GM21528 (cell line): ENCODE measurements at regions not wholly inside any gene's neighbourhood (a gene's known extent, or its start where the extent isn't known, plus 50 kb on each side); places are given as distances from the start of the nearest gene placed in this dataset.
"Not testable (repeated sequence)": the region's sequence is repeated elsewhere in the genome, so short reads cannot be mapped to it uniquely, and the experiment has no call there.

Experiments
- ATAC-seq: cut with Tn5 transposase; IDR thresholded peaks from one replicate; pipeline ENCODE4 v1.9.1; 2021; ENCODE audit warnings: mild to moderate bottlenecking, moderate library complexity; ENCODE audit not compliant: unreplicated experiment, low FRiP score

GRCh38 chr6:85287158-85287557 is 162.7 kb upstream of the NT5E start:
- no peak for ATAC-seq

- not testable (repeated sequence) for ATAC-seq
Observed at GRCh38 chr6:85286507-85286906, 163.4 kb upstream of the NT5E start.

DNA sequence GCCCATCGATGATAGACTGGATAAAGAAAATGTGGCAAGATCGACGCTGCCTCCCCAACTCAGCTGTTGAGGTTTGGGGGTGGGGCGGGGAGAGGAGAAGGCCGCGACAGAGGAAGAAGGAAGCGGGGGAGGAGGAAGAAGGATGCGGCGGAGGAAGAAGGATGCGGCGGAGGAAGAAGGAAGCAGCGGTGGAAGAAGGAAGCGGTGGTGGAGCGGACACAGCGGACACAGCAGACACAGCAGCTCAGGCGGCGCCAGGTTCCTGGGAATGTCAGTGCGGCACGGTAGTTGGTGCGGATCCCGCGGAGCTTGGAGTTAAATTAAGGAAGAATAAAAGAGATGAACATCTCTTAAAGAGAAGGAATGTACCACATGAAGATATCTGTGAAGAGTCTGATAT is 163.9 kb upstream of the NT5E start:
- ATAC-seq: no peak

GRCh38 chr6:85285114-85285513 is 164.8 kb upstream of the NT5E start:
- ATAC-seq: no peak

DNA sequence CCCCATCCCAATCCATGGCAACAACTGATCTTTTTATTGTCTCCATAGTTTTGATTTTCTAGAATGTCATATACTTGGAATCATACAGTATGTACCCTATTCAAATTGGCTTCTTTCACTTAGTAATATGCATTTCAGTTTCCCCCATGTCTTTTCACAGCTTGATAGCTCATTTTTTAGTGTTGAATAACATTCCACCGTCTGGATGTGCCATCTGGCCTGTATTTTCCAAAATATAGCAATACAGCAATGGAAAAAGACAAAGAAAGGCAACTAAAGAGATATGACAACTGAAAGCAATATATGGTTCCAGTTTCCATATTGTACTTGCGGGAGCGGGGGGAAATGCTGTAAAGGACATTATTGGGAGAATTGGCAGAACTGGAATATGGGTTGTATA is 166.4 kb upstream of the NT5E start:
- ATAC-seq: no peak

DNA sequence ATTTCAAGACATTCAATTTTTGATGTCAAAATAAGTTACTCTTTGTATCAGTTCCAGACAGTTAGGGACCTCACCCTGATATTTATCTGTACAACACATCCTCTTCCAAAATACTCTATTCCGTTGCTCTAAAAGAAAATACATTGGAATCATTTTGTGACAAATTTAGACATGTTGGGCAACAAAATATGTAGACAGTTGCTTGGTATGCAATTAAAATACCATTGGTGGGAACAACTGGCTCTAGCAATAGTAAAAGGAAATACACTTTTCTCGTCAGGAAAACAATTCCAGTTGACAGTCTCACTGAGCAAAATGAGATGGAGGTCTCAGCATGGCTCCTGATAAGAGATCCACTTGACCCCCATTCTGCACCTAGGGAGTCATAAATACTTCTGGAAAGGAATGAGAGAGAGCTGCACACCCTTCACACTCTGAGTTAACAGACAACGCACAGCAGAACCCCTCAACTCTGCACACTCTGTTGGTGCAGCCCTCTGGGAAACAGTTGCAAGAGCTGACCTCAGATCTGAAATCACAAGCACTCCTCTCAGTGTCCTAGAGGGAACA is 171.3 kb upstream of the NT5E start:
- no peak for ATAC-seq

DNA sequence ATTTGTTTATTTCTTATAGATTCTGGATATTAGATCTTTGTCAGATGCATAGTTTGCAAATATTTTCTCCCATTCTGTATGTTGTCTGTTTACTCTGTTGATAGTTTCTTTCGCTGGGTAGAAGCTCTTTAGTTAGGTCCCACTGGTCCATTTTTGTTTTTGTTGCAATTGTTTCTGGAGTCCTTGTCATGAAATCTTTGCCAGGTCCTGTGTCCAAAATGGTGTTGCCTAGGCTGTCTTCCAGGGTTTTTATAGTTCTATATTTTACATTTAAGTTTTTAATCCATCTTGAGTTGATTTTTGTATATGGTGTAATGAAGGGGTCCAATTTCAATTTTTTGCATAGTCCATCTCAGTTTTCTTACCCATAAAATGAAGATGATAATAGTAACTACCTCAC is 173.9 kb upstream of the NT5E start:
- not testable (repeated sequence) for ATAC-seq

DNA sequence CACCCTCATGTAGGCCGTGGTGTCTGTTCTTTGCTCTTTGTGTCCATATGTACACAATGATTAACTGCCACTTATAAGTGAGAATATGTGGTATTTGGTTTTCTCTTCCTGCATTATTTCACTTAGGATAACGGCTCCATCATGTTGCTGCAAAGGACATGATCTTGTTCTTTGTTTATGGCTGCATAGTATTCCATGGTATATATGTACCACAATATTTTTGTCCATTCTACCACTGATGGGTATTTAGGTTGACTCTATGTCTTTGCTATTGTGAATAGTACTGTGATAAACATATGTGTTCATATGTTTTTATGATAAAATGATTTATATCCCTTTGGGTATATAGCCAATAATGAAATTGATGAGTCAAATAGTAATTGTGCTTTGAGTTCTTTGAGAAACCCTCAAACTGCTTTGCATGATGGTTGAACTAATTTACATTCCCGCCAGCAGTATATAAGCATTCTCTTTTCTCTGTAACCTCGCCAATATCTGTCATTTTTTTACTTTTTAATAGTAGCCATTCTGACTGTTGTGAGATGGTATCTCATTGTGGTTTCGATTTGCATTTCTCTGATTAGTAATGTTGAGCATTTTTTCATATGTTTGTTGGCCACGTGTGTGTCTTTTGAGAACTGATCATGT is 174.4 kb upstream of the NT5E start:
- ATAC-seq: no peak

DNA sequence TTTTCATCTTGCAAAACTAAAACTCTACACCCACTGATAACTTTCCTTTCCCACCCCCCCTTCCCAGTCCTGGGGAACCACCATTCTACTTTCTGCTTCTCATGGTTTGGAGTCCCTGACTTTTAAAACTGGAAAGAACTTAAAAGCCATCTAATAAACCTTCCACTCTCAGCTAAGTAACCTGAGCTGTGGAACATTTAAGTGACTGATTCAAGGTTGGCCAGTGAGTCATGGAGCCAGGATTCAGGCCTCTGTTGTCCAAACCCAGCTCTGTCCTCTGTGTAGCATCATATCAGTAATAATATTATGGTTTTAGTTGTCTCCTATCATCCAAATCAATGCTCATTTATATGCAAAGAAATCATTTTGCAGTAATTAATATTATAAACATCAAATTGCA is 176.0 kb upstream of the NT5E start:
- ATAC-seq: no peak

GRCh38 chr6:85273046-85273445 is 176.8 kb upstream of the NT5E start:
- no peak for ATAC-seq

GRCh38 chr6:85272592-85272991 is 177.3 kb upstream of the NT5E start:
- no peak for ATAC-seq

DNA sequence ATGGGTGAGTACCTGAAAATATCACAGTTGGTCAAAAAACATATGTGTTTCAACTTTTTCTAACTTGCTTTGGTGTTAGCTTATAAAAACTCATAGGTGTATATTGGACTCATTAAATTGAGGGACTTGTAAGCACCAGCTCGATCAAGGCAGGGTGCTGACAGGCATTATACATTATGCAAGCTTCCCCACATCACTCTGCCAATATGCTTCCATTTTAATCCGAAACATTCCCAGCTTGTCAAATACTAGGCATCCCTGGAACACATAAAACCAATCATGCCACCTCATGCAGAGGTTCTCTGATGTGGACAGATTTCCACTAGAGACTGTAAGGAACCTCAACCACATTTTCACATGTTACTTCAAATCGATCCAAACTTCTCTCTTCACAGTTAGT is 187.3 kb upstream of the NT5E start:
- no peak for ATAC-seq

- no peak for ATAC-seq
Observed at GRCh38 chr6:85261271-85261670, 188.6 kb upstream of the NT5E start.

DNA sequence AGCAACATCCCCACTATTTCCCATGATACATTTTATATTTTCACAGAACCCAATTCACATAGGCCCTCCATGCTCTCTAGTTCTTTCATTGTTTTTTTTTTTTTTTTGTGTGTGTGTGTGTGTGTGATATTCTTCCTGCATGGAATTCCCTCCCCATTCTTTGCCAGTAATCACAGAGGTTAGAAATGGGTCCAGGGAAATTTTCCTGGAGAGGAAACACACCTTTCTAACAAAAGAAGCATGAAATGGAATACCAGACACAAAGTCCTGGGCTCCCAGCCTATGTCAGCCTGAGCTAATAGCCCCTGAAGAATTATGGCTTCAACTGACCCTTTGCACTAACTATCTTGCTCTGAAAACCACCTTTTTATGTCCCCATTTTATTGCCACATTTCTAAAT is 194.2 kb upstream of the NT5E start:
- ATAC-seq: no peak

DNA sequence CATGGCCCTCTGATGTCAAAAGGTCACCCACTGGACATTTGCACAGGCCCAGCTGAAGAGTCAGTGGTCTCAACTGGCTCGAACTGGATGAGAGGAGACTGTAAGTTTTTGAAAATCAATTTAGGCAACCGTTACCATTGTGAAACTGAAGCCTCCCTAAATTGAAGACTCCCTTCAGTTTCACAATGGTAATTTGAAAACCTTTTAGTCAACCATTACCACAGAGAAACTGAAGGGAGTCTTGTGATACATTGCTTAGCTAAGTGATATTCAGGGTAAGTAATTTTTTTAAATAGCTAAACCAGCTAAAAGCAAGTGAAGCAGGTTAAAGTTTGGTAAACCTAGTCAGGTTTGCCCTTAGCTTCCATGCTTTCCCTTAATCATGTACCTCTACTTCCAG is 197.3 kb upstream of the NT5E start:
- ATAC-seq: no peak

GRCh38 chr6:85252085-85252484 is 197.8 kb upstream of the NT5E start:
- no peak for ATAC-seq

DNA sequence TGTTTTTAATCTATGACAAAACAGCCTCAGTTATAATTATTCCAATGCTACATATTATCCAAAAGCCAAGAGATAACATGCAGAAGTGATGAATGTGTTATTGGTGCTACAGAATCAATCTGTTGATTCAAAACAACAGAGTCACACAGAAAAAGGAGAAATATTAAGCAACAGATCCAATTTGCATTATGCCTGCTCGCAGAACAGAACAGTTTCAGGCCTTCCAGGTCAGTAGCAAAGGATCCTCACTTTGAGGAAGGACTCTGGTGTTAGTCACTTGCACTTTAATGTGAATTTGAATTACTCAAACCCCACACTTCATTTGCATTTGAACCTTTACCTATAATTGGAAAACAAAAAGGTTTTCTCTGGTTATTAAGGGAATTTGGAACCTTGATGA is 198.6 kb upstream of the NT5E start:
- ATAC-seq: no peak

- no peak for ATAC-seq
Observed at GRCh38 chr6:85250586-85251220, 199.2 kb upstream of the NT5E start.

GRCh38 chr6:85245004-85245403 is 204.9 kb upstream of the NT5E start:
- no peak for ATAC-seq

GRCh38 chr6:85241498-85242052 is 208.3 kb upstream of the NT5E start:
- no peak for ATAC-seq

DNA sequence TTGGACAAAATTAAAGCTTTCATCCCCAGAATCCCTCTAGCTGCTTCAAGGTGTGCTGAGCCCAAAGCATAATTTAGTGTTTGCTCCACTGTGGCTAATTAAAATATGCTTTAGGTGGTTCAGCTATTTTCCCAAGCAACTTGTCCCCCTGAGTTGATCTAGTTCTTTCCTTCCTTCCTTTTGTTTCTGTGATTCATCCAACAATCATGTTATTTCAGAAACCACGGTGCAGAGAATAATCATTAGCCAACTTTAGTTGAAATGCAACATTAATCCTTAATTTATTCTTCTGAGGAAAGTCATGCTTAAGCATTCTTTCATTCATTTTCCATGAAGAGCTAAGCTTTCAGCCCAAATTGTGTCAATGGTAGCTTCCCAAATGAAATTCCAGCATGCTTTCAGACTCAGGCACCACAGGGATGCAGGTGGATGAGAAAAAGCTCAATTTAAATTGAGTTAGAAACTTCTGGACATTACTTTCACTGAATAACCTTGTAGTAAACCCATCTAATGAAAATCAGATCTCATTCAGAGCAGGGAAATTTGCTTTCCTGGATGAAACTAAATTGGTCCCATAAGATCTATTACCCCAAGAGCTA is 209.0 kb upstream of the NT5E start:
- ATAC-seq: no peak

GRCh38 chr6:85237478-85237877 is 212.4 kb upstream of the NT5E start:
- ATAC-seq: no peak
